Astrocyte of the spinal cord (primary cell): ENCODE measurements at regions not wholly inside any gene's neighbourhood (a gene's known extent, or its start where the extent isn't known, plus 50 kb on each side); places are given as distances from the start of the nearest gene placed in this dataset.
"Not testable (repeated sequence)": the region's sequence is repeated elsewhere in the genome, so short reads cannot be mapped to it uniquely, and the experiment has no call there.

Experiments
- DNase-seq: peaks from one replicate; pipeline ENCODE4 v3.0.0; 2011; ENCODE audit warnings: low read depth, low spot score
- H3K4me3 ChIP-seq: 2 replicates; pipeline ENCODE4 v1.5.1; 2011; ENCODE audit warnings: low read depth, mild to moderate bottlenecking, low read length, moderate library complexity
- in situ Hi-C: cut with HindIII; loops from 2 replicates; pipeline ENCODE4 v1.10.0; 2017; ENCODE audit warnings: low sequenced_read_pairs
- TF ChIP-seq, protein P1 (sequence below): IDR thresholded peaks from 2 replicates; pipeline ENCODE4 v1.5.1; 2012; ENCODE audit warnings: low read depth, mild to moderate bottlenecking, low read length, inconsistent platforms

DNA sequence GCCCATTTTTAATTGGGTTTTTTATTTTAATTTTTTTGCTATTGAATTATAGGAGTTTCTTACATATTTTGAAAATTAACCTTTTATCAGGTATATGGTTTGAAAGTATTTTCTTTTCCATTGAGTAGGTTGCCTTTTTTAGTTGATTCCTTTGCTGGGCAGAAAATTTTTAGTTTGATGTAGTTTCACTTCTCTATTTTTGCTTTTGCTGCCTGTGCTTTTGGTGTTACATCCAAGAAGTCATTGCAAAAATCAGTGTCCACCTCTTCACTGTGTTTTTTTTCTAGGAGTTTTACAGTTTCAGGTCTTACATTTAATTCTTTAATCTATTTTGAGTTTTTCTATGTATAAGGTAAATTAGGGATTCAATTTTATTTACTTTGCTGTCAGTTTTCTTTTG, 129.8 kb upstream of the FERD3L start:
- TF ChIP-seq, protein P1, sequence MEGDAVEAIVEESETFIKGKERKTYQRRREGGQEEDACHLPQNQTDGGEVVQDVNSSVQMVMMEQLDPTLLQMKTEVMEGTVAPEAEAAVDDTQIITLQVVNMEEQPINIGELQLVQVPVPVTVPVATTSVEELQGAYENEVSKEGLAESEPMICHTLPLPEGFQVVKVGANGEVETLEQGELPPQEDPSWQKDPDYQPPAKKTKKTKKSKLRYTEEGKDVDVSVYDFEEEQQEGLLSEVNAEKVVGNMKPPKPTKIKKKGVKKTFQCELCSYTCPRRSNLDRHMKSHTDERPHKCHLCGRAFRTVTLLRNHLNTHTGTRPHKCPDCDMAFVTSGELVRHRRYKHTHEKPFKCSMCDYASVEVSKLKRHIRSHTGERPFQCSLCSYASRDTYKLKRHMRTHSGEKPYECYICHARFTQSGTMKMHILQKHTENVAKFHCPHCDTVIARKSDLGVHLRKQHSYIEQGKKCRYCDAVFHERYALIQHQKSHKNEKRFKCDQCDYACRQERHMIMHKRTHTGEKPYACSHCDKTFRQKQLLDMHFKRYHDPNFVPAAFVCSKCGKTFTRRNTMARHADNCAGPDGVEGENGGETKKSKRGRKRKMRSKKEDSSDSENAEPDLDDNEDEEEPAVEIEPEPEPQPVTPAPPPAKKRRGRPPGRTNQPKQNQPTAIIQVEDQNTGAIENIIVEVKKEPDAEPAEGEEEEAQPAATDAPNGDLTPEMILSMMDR, result no peak
- DNase-seq, result no peak
- no peak overlapping the region for H3K4me3 ChIP-seq
- in situ Hi-C loops, result no loop called here

DNA sequence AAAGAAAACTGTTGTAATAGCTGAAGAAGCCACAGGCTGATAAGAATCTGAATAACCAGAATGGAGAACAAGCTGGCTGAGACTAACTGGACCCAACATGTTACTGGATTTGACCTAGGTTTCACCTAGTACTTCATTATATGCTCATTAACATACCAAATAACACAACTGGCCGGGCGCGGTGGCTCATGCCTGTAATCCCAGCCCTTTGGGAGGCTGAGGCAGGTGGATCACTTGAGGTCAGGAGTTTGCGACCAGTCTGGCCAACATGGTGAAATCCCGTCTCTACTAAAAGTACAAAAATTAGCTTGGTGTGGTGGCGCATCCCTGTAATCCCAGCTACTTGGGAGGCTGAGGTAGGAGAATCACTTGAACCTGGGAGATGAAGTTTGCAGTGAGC, 127.1 kb upstream of the FERD3L start:
- H3K4me3 ChIP-seq, DNase-seq, in situ Hi-C loops: not testable (repeated sequence)

DNA sequence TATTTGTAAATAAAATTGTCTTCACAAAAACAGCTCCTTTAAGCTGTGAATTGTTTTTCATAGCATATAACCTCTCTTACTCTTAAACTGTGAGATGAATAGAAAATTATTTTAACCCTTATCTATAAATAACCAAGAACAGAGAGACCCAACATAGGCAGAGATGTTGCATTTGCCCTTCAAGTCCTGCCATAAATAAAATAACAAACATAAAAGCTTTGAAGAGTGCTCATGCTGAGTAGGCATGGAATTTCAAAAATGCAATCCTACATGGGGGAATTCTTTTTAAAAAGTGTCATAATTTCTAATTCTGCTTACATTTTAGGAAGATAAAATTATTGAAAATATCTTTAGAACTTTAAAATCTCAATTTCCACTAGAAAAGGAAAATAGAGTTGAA, 124.1 kb upstream of the FERD3L start:
- TF ChIP-seq, protein P1, result no peak
- DNase-seq, result no peak
- no peak overlapping the region for H3K4me3 ChIP-seq
- in situ Hi-C loops, result no loop called here

DNA sequence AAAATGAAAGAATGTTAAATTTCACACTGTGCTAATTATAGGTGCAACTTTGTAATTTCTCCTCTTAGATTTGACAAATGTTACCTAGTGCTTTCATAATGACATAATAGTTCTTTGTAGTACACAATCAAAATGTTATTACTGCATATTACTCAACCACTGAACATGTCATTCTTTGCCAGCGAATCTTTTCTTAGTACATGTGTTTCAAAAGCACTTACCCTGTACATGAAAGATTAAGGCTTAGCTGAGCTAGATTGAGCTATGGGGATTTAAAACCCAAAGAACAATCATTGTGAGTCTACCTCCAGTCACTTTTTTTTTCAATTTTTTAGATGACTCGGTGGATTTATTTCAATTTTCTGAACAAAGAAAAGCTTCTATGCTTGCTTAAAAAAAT, 123.5 kb upstream of the FERD3L start:
- TF ChIP-seq, protein P1, result no peak

DNA sequence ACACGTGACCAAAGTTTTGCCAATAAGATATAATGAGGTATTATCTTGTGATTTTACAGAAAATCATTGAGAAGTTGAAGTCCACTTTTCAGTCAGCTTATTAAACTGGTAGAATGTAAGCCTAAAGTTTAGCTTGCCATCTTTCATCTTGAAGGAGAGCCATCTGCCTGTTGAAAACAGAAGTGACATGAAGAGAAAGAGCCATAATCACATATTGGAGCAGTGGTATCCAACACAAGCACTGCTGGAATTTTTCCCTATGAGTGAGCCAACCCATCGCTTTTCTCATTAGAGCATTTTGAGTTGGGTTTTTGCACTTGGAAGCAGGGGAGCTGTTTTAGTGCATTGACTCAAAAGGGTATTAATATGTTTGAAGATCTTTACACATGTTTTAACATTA, 117.6 kb upstream of the FERD3L start:
- TF ChIP-seq, protein P1, result no peak
- no peak for DNase-seq
- in situ Hi-C loops, result no loop called here
- H3K4me3 ChIP-seq, result no peak overlapping the region

More for the DNA sequence above, 123.5 kb upstream of the FERD3L start:
- no peak for DNase-seq
- in situ Hi-C loops, result no loop called here
- H3K4me3 ChIP-seq, result no peak overlapping the region

DNA sequence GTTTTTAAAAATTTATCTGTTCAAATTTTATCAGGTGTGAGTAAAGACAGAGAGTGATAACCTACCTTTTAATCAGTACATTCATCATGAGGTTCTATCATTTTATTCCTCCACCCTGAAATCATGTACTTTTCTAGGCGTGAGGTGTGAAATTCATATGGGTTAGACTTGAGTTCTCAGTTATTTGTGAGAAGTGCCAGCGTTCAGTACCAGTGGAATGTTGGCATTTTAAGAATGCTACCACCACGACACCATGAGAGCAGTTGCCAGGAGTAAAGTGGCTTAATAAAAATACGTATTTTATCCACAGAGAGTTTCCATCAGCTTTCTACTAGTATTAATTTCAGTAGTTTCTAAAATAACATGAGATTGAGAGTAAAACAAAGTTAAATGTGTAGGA, 104.1 kb upstream of the FERD3L start:
- in situ Hi-C loops, result no loop called here
- TF ChIP-seq, protein P1, result no peak
- DNase-seq, result peak; percentile 40
- no peak overlapping the region for H3K4me3 ChIP-seq

DNA sequence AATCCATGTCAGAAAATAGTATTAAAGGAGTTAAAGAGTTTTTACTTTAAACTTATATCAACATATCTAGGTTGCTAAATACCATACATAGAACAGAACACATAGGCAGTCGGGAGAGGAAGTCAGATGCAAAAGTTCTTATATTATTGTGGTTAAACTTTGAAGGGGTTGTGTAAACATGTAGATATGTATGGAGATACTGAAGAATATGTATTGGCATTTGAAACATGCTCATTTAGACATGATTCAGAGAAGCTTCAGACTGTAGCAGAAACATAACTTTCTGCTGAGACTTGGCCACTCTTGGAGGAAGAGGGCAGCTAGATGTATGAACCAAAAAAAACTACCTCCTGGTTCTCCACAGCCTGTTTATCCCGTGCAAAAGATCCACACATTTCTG, 103.5 kb upstream of the FERD3L start:
- DNase-seq, result peak; percentile 79
- in situ Hi-C loops, result no loop called here

More for the DNA sequence above, 103.5 kb upstream of the FERD3L start:
- no peak overlapping the region for H3K4me3 ChIP-seq
- TF ChIP-seq, protein P1, result no peak
